Medulla oblongata (tissue), 1 donor: ENCODE measurements at regions not wholly inside any gene's neighbourhood (a gene's known extent, or its start where the extent isn't known, plus 50 kb on each side); places are given as distances from the start of the nearest gene placed in this dataset.

ENCODE experiments used
- DNase-seq: peaks from one replicate; pipeline ENCODE4 v3.0.0-alpha.2; 2015; ENCODE audit errors: extremely low spot score

DNA sequence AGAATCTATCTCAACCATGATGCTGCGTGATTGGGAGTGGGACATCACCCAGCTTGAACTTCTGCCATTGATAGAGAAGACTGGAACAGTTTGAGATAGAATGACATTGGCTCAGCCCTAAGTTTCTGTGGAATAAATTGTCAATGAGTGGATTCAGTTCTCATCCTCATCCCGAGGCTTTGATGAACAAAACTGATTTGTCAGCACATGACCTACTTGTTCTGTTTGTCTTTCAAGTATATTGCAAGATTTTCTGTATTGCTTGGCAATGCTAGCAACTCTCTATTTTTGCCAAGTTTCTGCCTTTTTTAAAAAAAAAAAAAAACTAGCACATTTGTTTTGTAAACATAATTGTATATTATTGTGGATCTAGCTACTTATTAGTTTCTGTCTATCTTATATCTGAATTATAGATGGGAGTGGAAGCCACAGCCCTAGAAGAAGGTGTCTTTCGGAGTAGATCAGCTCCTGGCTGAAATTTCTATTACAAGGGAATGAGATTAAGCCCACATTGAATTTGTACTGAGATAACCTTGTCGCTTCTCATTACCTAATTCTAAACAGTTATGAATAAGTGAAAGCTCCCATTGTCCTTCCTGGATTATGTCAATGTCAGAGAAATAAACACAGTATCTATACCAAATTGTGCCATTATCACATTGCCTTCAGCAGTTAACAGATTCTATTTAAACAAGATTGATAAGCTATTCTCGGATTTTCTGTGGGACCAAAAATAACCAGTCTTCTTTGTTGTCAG, 166.1 kb downstream of the TNFSF13B start:
- DNase-seq = peak; percentile 5

- no peak for DNase-seq
These were observed 168.0 kb downstream of the TNFSF13B start for GRCh38 chr13:108437496-108437895.

DNA sequence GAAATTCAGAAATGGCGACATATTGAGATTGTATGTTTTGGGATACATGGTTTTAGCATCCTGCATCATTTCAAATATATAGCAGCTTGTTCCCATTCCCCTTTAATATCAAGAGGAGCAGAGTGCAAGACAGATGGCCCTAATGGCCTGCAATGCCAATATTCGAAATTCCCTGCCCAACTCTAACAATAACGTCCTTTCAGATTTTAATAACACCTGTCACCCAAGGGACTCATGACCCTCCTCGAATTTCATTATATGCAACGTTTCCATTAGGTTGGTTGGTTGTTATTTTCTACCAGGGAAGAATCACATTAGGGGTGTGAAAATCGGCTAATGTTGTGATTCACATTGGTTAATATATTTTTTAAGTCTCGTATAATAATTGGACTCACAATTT, 170.0 kb downstream of the TNFSF13B start:
- DNase-seq = no peak

DNA sequence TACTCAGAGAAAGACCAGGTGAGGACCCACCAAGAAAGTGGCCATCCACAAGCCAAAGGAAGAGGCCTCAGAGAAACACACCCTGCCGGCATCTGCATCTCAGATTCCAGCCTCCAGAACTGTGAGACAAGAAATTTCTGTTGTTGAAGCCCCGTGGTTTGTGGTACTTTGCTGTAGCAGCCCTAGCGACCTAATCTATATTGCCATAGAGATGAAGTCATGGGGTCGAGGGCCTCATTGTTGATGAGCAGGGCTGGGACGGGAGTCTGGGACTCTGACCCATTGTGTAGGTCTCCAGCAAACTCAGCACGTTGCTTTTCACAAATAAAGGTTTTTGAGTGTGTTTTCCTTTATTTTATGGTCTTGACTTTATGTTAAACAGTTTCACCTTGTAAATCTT, 174.9 kb downstream of the TNFSF13B start:
- DNase-seq = no peak

DNA sequence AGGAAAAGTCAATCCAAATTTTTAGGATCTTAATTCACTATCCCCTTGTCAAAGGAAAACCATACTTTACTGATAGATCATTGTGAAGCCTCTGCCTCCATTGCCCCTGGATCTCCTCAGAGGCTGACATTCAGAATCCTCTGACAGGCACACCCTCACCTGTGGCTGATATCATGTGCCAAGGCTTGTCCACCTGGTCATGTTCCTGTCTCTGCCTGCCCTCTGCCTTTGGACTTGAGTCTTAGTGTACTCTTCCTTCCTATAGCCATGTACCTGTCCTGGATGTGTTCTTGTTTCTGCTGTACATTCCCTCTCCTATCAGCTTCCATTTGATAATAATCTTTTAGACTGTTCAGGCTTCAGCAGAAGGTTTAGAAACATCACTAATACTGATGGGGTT, 179.4 kb downstream of the TNFSF13B start:
- no peak for DNase-seq

DNA sequence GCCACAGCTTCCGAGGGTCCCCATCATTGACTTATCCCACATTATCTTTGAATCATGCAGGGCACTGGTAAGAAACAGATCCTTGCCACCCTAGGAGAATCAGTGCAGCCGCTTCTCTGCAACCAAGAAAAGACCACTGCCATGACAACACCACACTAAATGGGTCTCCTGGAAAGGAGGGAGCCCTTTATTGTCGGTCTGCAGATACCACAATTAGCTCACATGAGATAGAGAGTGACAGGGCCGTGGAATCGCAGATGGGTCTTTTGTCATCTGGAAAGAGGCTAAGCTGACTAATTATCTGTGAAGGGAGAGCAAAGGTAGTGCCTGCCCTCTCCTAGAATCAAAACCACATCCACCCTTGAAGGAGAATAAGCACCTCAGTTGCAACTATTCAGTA, 178.3 kb upstream of the MYO16 start:
- no peak for DNase-seq

DNA sequence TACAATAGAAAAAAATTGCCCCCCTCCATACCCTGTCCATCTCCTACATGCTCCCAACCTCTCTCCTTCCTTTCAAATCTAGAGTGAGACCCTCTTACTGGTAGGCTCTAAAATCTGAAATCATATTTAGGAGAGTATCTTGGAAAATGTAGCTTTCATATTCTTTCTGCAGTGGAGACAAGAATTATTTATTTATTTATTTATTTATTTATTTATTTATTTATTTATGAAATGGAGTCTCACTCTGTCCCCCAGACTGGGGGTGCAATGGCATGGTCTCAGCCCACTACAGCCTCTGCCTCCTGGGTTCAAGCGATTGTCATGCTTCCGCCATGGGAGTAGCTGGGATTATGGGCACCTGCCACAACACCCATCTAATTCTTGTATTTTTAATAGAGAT, 174.1 kb upstream of the MYO16 start:
- DNase-seq = no peak

DNA sequence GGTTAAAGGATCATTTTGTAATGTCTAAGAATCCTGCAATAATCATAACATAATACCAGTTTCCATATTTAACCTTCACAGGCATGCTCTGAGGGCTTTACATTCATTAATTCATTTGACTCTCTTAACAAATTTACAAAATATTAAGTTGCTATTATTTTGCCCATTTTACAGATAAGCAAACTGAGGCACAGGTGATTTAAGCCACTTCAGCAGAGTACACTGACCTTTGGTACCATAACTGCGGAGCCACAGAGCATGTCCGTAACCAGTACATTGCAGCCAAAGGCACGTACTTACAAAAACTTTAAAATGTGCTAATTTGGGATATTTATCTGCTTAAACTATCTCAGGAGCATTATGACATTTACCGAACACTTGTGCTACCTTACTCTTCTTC, 169.4 kb upstream of the MYO16 start:
- no peak for DNase-seq

DNA sequence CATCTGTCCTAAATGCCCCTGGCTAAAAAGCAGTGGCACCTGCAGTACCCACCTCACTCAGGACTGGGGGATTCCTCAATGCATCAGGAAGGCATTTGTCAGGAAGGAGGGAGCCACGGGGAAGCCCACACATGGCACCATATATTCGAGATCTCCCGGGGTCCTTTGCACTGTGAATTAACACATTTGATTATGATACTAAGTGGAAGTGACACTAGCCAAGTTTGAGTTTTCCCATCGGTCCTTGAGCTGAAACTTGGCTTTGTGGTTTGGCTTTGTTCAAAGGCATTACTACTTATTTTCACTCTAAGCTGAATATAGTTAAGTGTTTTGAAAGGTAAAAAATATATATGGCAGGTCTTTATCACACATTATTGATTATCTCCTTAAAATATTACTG, 168.7 kb upstream of the MYO16 start:
- DNase-seq = no peak

DNA sequence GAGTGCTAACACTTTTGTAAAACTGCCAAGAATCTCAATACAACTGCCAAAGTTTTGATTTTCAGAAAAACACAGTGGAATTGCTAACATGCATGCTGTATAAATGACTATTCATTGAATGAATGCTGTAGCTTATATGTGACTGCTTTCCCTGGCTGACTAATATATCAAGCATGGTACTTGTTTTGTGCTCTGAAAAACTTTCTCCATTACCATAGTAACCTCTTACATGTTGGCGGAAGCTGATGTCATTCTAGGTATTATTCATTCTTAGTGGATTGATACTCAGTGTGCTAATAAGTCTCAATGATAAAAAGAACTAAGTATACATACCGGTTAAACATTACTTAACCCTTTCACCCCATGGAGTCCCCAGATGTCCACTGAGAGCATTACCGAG, 166.1 kb upstream of the MYO16 start:
- DNase-seq = no peak

- no peak for DNase-seq
These were observed 158.5 kb upstream of the MYO16 start for GRCh38 chr13:108470921-108471320.

GRCh38 chr13:108475181-108475580, 154.2 kb upstream of the MYO16 start:
- no peak for DNase-seq

DNA sequence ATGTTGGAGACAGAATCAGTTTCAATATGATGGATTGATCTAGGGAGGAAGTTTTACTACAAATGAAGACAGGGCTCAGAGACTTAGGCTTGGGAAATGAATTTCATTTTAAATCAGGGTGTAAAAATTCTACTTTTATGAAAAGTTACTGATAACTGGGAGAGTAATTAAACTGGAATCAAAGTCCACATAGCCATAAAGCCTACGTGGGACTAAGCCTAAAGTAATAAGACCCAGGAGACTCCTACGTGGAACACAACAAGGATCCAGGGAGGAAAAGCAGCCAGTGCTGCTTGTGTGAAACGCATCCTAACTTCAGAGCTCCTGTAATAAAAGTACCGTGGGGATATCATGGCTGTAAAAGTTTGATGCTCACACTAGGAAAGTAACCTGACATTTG, 152.0 kb upstream of the MYO16 start:
- DNase-seq = no peak

- no peak for DNase-seq
These were observed 151.2 kb upstream of the MYO16 start for GRCh38 chr13:108478179-108478578.

- no peak for DNase-seq
These were observed 145.4 kb upstream of the MYO16 start for GRCh38 chr13:108483981-108484380.

DNA sequence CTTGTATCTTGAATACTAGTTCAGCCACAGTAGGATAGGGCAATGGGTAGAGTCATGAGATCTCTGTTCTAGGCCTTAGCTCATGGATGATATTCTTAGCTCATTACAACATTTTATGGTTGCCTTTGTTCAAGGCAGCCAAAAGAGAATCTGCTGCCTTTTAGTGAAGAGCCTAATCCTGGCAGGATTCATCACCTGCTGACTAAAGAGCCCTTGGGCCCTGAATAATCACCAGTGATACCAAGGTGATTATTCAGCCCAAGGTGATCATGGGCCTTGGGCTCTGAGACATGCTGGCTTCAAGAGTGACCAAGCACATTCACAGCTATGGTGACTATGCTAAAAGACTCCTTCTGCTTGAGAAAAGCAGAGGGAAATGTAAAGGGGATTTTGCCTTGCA, 143.3 kb upstream of the MYO16 start:
- DNase-seq = no peak

DNA sequence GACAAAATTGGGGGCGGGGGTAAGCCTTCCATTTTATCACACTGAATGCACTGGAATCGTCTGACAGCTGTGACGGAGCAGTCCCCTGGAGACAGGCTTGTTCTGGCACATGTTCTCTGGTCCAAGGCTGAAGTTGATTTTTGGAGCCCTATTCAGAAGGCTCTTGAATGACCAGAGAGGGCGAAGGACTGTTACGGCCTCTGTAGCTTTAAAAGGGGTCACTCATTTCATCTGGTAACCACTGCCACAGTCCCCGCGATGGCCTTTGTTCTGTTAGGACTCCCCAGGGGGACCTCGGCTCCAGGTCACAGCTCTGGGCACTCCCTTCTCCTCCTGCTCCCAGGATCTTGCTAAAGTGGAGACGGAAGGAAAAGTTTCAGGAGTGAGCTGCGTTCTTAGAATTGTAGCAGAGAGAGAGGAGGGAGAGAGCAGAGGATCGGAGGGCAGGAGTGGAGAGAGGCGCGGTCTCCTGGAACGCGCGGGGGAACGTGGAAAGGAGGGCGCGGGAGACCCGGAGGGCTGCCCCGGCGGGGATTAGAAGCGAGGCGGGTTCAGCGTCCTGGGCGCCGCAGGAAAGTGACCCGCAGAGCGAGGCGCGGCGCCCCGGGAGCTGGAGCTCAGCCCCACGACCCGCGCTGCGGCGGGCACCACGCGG, 134.3 kb upstream of the MYO16 start:
- DNase-seq = no peak

DNA sequence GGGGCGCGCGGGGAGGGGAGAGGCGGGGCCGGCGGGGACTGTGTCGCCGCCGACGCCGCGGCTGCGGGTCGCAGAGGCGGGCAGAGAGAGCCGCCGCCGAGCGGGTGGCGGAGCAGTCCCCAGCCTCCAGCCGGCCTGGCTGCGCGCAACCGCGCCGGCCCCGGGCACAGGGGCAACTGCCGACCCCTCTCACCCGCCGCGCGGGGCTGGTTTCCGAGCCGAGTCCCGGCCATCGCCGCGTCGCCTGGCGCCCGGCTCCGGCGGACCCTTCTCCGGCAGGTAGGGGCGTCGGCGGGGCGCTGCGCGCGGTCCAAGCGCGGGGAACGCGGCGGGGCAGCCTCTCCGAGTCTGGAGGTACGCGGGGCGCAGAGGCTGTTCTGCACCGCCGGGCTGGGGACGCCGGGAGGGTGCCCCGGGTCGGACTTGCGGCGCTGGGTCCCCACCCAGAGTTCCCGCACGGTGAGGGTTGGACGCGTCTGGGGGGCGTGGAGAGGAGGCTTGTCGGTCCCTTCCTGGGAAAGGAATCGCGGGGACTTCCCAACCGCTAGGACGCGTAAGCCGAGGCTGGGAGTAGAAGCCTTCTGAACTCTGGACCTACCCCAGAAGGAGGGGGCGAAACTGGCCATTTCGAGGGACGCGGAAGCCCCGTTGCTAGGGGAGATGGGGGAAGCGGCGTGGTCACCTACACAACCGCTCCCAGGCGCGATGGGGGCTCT, 133.6 kb upstream of the MYO16 start:
- DNase-seq = no peak

DNA sequence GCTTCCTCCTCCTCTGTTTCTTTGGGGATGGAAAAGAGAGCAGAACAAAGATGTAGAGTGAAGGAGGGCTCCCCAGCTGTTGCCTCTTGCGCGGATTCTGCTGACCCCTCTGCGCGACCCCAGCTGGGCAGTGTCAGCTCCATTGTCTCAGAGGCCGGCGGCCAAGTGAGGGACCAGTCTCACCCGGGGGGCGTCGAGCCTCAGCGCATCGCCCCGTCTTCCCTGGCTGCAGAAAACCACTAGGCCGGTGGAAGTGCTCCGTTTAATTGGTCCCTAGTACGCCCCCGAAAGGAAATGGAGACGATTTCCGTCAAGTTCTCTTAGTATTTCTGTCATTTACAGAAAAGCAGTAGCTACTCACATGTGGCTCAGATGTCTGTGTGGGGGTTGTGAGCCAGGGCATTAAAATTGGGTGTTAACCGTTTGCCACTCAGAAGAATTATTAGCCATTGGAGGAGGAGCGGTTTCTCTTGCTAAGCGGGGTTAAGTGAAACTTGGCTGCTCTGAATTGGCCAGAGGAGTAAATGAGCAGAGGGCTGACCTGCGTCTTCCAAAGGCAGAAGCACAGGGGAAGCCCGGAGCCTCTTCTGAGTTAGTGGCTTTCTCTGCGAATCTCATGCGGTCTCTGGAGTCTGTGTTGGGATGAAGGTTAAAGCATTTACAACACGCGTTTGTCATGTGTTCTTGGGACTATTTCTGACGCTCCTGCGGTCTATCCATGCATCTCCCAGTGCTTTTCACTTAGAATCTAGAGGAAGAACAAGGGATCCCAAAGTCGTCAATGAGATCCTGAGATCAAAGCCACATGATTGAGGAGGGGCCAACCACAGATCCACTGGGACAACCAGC, 132.8 kb upstream of the MYO16 start:
- peak; percentile 15 for DNase-seq

DNA sequence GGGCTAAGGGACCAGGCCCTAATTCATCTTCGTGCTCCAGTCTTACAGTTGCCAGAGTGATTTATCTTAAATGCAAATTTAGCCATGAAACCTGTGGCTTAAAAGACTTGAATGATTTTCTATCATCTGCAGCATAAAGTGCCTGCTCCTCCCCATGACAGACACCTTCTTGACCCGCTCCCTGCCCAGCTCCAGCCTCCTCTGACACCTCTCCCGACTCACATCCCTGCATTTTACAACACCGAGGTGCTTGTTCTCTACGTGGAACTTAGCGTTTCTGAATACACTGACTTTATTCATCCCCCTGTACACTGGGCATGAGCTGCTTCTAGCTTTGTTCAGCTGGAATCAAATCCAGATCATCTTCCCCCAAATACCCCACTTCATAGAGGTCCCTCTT, 128.7 kb upstream of the MYO16 start:
- no peak for DNase-seq

- peak; percentile 37 for DNase-seq
These were observed 121.1 kb upstream of the MYO16 start for GRCh38 chr13:108508263-108508662.

DNA sequence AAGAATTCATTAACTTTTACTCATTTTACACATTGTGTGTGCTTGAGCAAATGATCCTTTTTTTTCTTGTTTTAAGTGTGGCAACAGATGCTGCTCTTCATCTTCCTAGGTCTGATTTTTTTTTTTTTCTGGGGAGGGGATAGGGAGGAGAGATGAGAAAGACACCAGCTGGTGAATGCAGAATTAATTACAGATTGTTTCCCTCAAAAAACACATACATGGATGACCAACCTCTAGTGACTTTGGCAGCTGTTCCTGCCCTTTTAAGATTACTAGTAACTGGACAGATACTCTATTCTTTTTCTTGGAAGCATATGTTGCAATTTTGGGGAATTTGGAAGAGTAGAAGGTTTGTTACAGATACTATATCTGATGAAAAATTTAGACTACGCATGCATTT, 103.6 kb upstream of the MYO16 start:
- no peak for DNase-seq
